ENCODE measurements at regions not wholly inside any gene's neighbourhood (a gene's known extent, or its start where the extent isn't known, plus 50 kb on each side); places are given as distances from the start of the nearest gene placed in this dataset.

GRCh38 chr22:47392054-47392347, 629.6 kb downstream of the TBC1D22A start:
- no peak for DNase-seq (ENCODE audit: low read depth in 4 of 4, low spot score in 2 of 4)

- DNase-seq (ENCODE audit: low read depth in 4 of 4, low spot score in 2 of 4): no peak
Measured at GRCh38 chr22:47391169-47392053, 629.0 kb downstream of the TBC1D22A start.

GRCh38 chr22:47390026-47390970, 627.8 kb downstream of the TBC1D22A start:
- DNase-seq (ENCODE audit: low read depth in 4 of 4, low spot score in 2 of 4): no peak

GRCh38 chr22:47389201-47389600, 626.8 kb downstream of the TBC1D22A start:
- DNase-seq (ENCODE audit: low read depth in 4 of 4, low spot score in 2 of 4): no peak

GRCh38 chr22:47388778-47389177, 626.3 kb downstream of the TBC1D22A start:
- no peak for DNase-seq (ENCODE audit: low read depth in 4 of 4, low spot score in 2 of 4)

GRCh38 chr22:47388331-47388730, 625.9 kb downstream of the TBC1D22A start:
- no peak for DNase-seq (ENCODE audit: low read depth in 4 of 4, low spot score in 2 of 4)

- DNase-seq (ENCODE audit: low read depth in 4 of 4, low spot score in 2 of 4): no peak
Measured at GRCh38 chr22:47386812-47387510, 624.5 kb downstream of the TBC1D22A start.

- no peak for DNase-seq (ENCODE audit: low read depth in 4 of 4, low spot score in 2 of 4)
Measured at GRCh38 chr22:47384977-47385376, 622.5 kb downstream of the TBC1D22A start.

- DNase-seq (ENCODE audit: low read depth in 4 of 4, low spot score in 2 of 4): no peak
Measured at GRCh38 chr22:47382164-47382890, 619.9 kb downstream of the TBC1D22A start.

GRCh38 chr22:47381240-47381639, 618.8 kb downstream of the TBC1D22A start:
- DNase-seq (ENCODE audit: low read depth in 4 of 4, low spot score in 2 of 4): no peak

GRCh38 chr22:47380692-47381091, 618.2 kb downstream of the TBC1D22A start:
- DNase-seq (ENCODE audit: low read depth in 4 of 4, low spot score in 2 of 4): no peak

- DNase-seq (ENCODE audit: low read depth in 4 of 4, low spot score in 2 of 4): no peak
Measured at GRCh38 chr22:47379037-47379436, 616.6 kb downstream of the TBC1D22A start.

- no peak for DNase-seq (ENCODE audit: low read depth in 4 of 4, low spot score in 2 of 4)
Measured at GRCh38 chr22:47377926-47378560, 615.6 kb downstream of the TBC1D22A start.

GRCh38 chr22:47376901-47377505, 614.6 kb downstream of the TBC1D22A start:
- no peak for DNase-seq (ENCODE audit: low read depth in 4 of 4, low spot score in 2 of 4)

GRCh38 chr22:47376322-47376700, 613.9 kb downstream of the TBC1D22A start:
- no peak for DNase-seq (ENCODE audit: low read depth in 4 of 4, low spot score in 2 of 4)

- DNase-seq (ENCODE audit: low read depth in 4 of 4, low spot score in 2 of 4): no peak
Measured at GRCh38 chr22:47375621-47376321, 613.3 kb downstream of the TBC1D22A start.

- DNase-seq (ENCODE audit: low read depth in 4 of 4, low spot score in 2 of 4): no peak
Measured at GRCh38 chr22:47374901-47375575, 612.6 kb downstream of the TBC1D22A start.

GRCh38 chr22:47374273-47374771, 611.9 kb downstream of the TBC1D22A start:
- no peak for DNase-seq (ENCODE audit: low read depth in 4 of 4, low spot score in 2 of 4)

All from left renal cortex interstitium (tissue), 4 donors.